ENCODE measurements at regions not wholly inside any gene's neighbourhood (a gene's known extent, or its start where the extent isn't known, plus 50 kb on each side); places are given as distances from the start of the nearest gene placed in this dataset.
"Not testable (repeated sequence)": the region's sequence is repeated elsewhere in the genome, so short reads cannot be mapped to it uniquely, and the experiment has no call there.

- DNase-seq (ENCODE audit: low read depth): peak; percentile 33
- H3K4me3 ChIP-seq (ENCODE audit: low read depth, low read length): no peak overlapping the region
- TF ChIP-seq CTCF (conservative IDR thresholded peaks at IDR 0.05; ENCODE audit: low read depth, low read length): no peak
Observed at GRCh38 chr3:11727207-11727606, 83.5 kb upstream of the VGLL4 start.

- DNase-seq (ENCODE audit: low read depth): no peak
- no peak for TF ChIP-seq CTCF (conservative IDR thresholded peaks at IDR 0.05; ENCODE audit: low read depth, low read length)
- no peak overlapping the region for H3K4me3 ChIP-seq (ENCODE audit: low read depth, low read length)
Observed at GRCh38 chr3:11726146-11726545, 82.4 kb upstream of the VGLL4 start.

- not testable (repeated sequence) for DNase-seq (ENCODE audit: low read depth); H3K4me3 ChIP-seq (ENCODE audit: low read depth, low read length)
Observed at GRCh38 chr3:11725340-11725641, 81.6 kb upstream of the VGLL4 start.

- no peak for DNase-seq (ENCODE audit: low read depth)
- no peak overlapping the region for H3K4me3 ChIP-seq (ENCODE audit: low read depth, low read length)
- TF ChIP-seq CTCF (conservative IDR thresholded peaks at IDR 0.05; ENCODE audit: low read depth, low read length): no peak
Observed at GRCh38 chr3:11724615-11725339, 81.1 kb upstream of the VGLL4 start.

GRCh38 chr3:11721479-11721878 lies 77.8 kb upstream of the VGLL4 start:
- H3K4me3 ChIP-seq (ENCODE audit: low read depth, low read length): no peak overlapping the region
- TF ChIP-seq CTCF (conservative IDR thresholded peaks at IDR 0.05; ENCODE audit: low read depth, low read length): no peak
- no peak for DNase-seq (ENCODE audit: low read depth)

- no peak for TF ChIP-seq CTCF (conservative IDR thresholded peaks at IDR 0.05; ENCODE audit: low read depth, low read length)
- peak overlapping the region; percentile 82 for H3K4me3 ChIP-seq (ENCODE audit: low read depth, low read length)
- DNase-seq (ENCODE audit: low read depth): peak; percentile 14
Observed at GRCh38 chr3:11720917-11721411, 77.2 kb upstream of the VGLL4 start.

- peak; percentile 4 for TF ChIP-seq CTCF (conservative IDR thresholded peaks at IDR 0.05; ENCODE audit: low read depth, low read length)
- DNase-seq (ENCODE audit: low read depth): peak; percentile 81
Observed at GRCh38 chr3:11720304-11720898, 76.7 kb upstream of the VGLL4 start.

More at GRCh38 chr3:11720304-11720898, 76.7 kb upstream of the VGLL4 start:
- H3K4me3 ChIP-seq (ENCODE audit: low read depth, low read length): peak overlapping the region; percentile 82

All from choroid plexus epithelial cell (primary cell).